Body of pancreas (tissue), 4 donors: ENCODE measurements at regions not wholly inside any gene's neighbourhood (a gene's known extent, or its start where the extent isn't known, plus 50 kb on each side); places are given as distances from the start of the nearest gene placed in this dataset.

Experiments
- CTCF ChIP-seq, 7 experiments: fragments of 450-650 bp in 4 of 7; fragments of 200-600 bp in 3 of 7; sonication (generic) in 3 of 7; IDR thresholded peaks; one replicate each; pipeline ENCODE4 v1.5.1; 2016 to 2019; ENCODE audit warnings: antibody characterized with exemption in 7 of 7
- POLR2A ChIP-seq, 3 donors: fragments of 450-650 bp; IDR thresholded peaks; one replicate each; pipeline ENCODE4 v1.6.1; 2016; ENCODE audit warnings: antibody characterized with exemption in 3 of 3, mild to moderate bottlenecking in 2 of 3

- TF ChIP-seq POLR2A (IDR thresholded peaks at IDR 0.05) (no peak), CTCF (IDR thresholded peaks at IDR 0.05) (no peak)
These were observed 561.6 kb upstream of the PSMD7 start for GRCh38 chr16:73735018-73735417.
